ENCODE measurements at regions not wholly inside any gene's neighbourhood (a gene's known extent, or its start where the extent isn't known, plus 50 kb on each side); places are given as distances from the start of the nearest gene placed in this dataset.

GRCh38 chr9:118829334-118829733 is 539.9 kb downstream of the BRINP1 start:
- H3K27ac ChIP-seq = no peak overlapping the region
- no peaks in the 10 kb centered on the region for H3K27me3 ChIP-seq (ENCODE audit: insufficient read depth, low read depth, severe bottlenecking)
- no peaks in the 10 kb centered on the region for H3K36me3 ChIP-seq
- DNase-seq = no peak
- no peaks in the 10 kb centered on the region for H3K9me3 ChIP-seq (ENCODE audit: severe bottlenecking)
- TF ChIP-seq, protein P1, sequence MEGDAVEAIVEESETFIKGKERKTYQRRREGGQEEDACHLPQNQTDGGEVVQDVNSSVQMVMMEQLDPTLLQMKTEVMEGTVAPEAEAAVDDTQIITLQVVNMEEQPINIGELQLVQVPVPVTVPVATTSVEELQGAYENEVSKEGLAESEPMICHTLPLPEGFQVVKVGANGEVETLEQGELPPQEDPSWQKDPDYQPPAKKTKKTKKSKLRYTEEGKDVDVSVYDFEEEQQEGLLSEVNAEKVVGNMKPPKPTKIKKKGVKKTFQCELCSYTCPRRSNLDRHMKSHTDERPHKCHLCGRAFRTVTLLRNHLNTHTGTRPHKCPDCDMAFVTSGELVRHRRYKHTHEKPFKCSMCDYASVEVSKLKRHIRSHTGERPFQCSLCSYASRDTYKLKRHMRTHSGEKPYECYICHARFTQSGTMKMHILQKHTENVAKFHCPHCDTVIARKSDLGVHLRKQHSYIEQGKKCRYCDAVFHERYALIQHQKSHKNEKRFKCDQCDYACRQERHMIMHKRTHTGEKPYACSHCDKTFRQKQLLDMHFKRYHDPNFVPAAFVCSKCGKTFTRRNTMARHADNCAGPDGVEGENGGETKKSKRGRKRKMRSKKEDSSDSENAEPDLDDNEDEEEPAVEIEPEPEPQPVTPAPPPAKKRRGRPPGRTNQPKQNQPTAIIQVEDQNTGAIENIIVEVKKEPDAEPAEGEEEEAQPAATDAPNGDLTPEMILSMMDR (IDR thresholded peaks at IDR 0.05; ENCODE audit: low read depth, low read length) = peak; percentile 41; the same call in 1 of the 2 replicates
- H3K4me3 ChIP-seq (ENCODE audit: low read depth, low read length) = no peak overlapping the region

- Histone ChIP-seq H3K9me3 (ENCODE audit: severe bottlenecking) (peaks cover 2% of the 10 kb centered on the region), H3K4me3 (ENCODE audit: low read depth, low read length) (no peak overlapping the region), H3K27me3 (ENCODE audit: insufficient read depth, low read depth, severe bottlenecking) (no peaks in the 10 kb centered on the region), H3K27ac (no peak overlapping the region), H3K36me3 (no peaks in the 10 kb centered on the region)
- TF ChIP-seq, protein P1 (IDR thresholded peaks at IDR 0.05; ENCODE audit: low read depth, low read length) = no peak
- no peak for DNase-seq
These were observed 536.9 kb downstream of the BRINP1 start for GRCh38 chr9:118832371-118832770.

- no peaks in the 10 kb centered on the region for H3K36me3 ChIP-seq
- TF ChIP-seq, protein P1 (IDR thresholded peaks at IDR 0.05; ENCODE audit: low read depth, low read length) = no peak
- no peak for DNase-seq
- H3K4me3 ChIP-seq (ENCODE audit: low read depth, low read length) = no peak overlapping the region
- peaks cover 2% of the 10 kb centered on the region for H3K9me3 ChIP-seq (ENCODE audit: severe bottlenecking)
- no peaks in the 10 kb centered on the region for H3K27me3 ChIP-seq (ENCODE audit: insufficient read depth, low read depth, severe bottlenecking)
- no peak overlapping the region for H3K27ac ChIP-seq
These were observed 532.3 kb downstream of the BRINP1 start for GRCh38 chr9:118836891-118837290.

DNA sequence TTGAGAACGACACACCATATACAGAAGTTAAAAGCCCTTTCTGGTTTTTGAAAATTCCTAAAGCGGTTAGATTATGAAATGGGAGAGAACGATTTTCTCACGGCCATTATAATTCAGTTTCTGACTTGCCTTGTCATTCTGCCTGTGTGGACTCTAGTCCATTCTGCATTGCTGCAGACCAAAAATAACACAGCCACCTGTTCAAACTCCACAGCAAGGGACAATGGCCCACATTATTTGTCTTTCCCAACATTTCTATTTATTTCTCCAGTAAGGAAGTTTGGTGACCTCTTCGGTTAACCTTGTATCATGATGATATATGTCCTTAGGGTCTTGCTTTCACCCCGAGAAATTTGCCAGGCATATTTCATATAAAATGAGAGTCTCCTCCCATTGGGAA is 497.7 kb downstream of the BRINP1 start:
- no peak overlapping the region for H3K27ac ChIP-seq
- TF ChIP-seq, protein P1 (IDR thresholded peaks at IDR 0.05; ENCODE audit: low read depth, low read length) = no peak
- H3K36me3 ChIP-seq = no peaks in the 10 kb centered on the region
- H3K9me3 ChIP-seq (ENCODE audit: severe bottlenecking) = no peaks in the 10 kb centered on the region
- no peak overlapping the region for H3K4me3 ChIP-seq (ENCODE audit: low read depth, low read length)
- H3K27me3 ChIP-seq (ENCODE audit: insufficient read depth, low read depth, severe bottlenecking) = peaks cover 3% of the 10 kb centered on the region
- no peak for DNase-seq

DNA sequence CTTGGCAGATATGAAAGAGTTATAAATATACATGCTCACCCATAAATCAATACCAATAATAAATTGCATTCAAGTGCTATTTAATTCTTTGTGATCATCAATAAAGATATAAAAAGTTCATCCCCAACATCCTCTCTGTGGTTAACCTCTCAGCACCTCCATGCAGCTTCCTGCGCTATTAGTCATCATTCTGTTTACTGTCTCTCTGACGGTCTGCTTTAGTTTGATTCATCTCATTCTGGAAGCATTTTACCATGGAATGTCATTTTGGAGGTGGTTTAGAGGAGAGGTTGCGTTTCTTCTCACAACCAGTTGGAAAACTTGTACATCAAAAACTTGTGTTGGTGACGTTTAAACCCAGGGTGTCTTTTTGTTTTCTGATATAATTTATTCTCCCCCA is 486.6 kb downstream of the BRINP1 start:
- TF ChIP-seq, protein P1 (IDR thresholded peaks at IDR 0.05; ENCODE audit: low read depth, low read length) = no peak
- Histone ChIP-seq H3K27me3 (ENCODE audit: insufficient read depth, low read depth, severe bottlenecking) (no peaks in the 10 kb centered on the region), H3K4me3 (ENCODE audit: low read depth, low read length) (no peak overlapping the region), H3K9me3 (ENCODE audit: severe bottlenecking) (no peaks in the 10 kb centered on the region), H3K27ac (no peak overlapping the region), H3K36me3 (no peaks in the 10 kb centered on the region)
- no peak for DNase-seq

GRCh38 chr9:118883411-118883810 is 485.8 kb downstream of the BRINP1 start:
- no peak for DNase-seq
- no peak overlapping the region for H3K4me3 ChIP-seq (ENCODE audit: low read depth, low read length)
- no peaks in the 10 kb centered on the region for H3K36me3 ChIP-seq
- peaks cover 2% of the 10 kb centered on the region for H3K27me3 ChIP-seq (ENCODE audit: insufficient read depth, low read depth, severe bottlenecking)
- TF ChIP-seq, protein P1 (IDR thresholded peaks at IDR 0.05; ENCODE audit: low read depth, low read length) = no peak
- no peak overlapping the region for H3K27ac ChIP-seq
- H3K9me3 ChIP-seq (ENCODE audit: severe bottlenecking) = no peaks in the 10 kb centered on the region

Measured in WERI-Rb-1 (cell line).